Effector CD8-positive, alpha-beta T cell (primary cell): ENCODE measurements at regions not wholly inside any gene's neighbourhood (a gene's known extent, or its start where the extent isn't known, plus 50 kb on each side); places are given as distances from the start of the nearest gene placed in this dataset.
"Not testable (repeated sequence)": the region's sequence is repeated elsewhere in the genome, so short reads cannot be mapped to it uniquely, and the experiment has no call there.

Experiments used
- DNase-seq: peaks from one replicate; lab custom pipeline; 2025; lab: John Stamatoyannopoulos, UW

- no peak for DNase-seq
Observed at GRCh38 chr5:116887104-116887503, 312.5 kb upstream of the SEMA6A start.

GRCh38 chr5:116885825-116886224 is 311.2 kb upstream of the SEMA6A start:
- DNase-seq = no peak

- DNase-seq = no peak
Observed at GRCh38 chr5:116883875-116884274, 309.3 kb upstream of the SEMA6A start.

GRCh38 chr5:116881921-116882531 is 307.4 kb upstream of the SEMA6A start:
- no peak for DNase-seq

- DNase-seq = no peak
Observed at GRCh38 chr5:116880601-116881000, 306.0 kb upstream of the SEMA6A start.

- no peak for DNase-seq
Observed at GRCh38 chr5:116880150-116880549, 305.5 kb upstream of the SEMA6A start.

- no peak for DNase-seq
Observed at GRCh38 chr5:116876240-116876840, 301.7 kb upstream of the SEMA6A start.

- no peak for DNase-seq
Observed at GRCh38 chr5:116872986-116873385, 298.4 kb upstream of the SEMA6A start.

- no peak for DNase-seq
Observed at GRCh38 chr5:116872486-116872885, 297.9 kb upstream of the SEMA6A start.

GRCh38 chr5:116867825-116868224 is 293.2 kb upstream of the SEMA6A start:
- DNase-seq = not testable (repeated sequence)

GRCh38 chr5:116865651-116866050 is 291.0 kb upstream of the SEMA6A start:
- DNase-seq = no peak

- DNase-seq = no peak
Observed at GRCh38 chr5:116864838-116865190, 290.2 kb upstream of the SEMA6A start.

GRCh38 chr5:116864157-116864837 is 289.7 kb upstream of the SEMA6A start:
- DNase-seq = no peak

GRCh38 chr5:116862632-116863455 is 288.2 kb upstream of the SEMA6A start:
- no peak for DNase-seq

GRCh38 chr5:116861666-116862065 is 287.0 kb upstream of the SEMA6A start:
- DNase-seq = no peak

- DNase-seq = no peak
Observed at GRCh38 chr5:116861097-116861496, 286.5 kb upstream of the SEMA6A start.

- DNase-seq = no peak
Observed at GRCh38 chr5:116859666-116860320, 285.2 kb upstream of the SEMA6A start.

- DNase-seq = no peak
Observed at GRCh38 chr5:116858705-116859333, 284.2 kb upstream of the SEMA6A start.

GRCh38 chr5:116858020-116858419 is 283.4 kb upstream of the SEMA6A start:
- DNase-seq = not testable (repeated sequence)

- no peak for DNase-seq
Observed at GRCh38 chr5:116856271-116856670, 281.6 kb upstream of the SEMA6A start.

GRCh38 chr5:116853992-116854391 is 279.4 kb upstream of the SEMA6A start:
- DNase-seq = no peak
